GM18907 (cell line): ENCODE measurements at regions not wholly inside any gene's neighbourhood (a gene's known extent, or its start where the extent isn't known, plus 50 kb on each side); places are given as distances from the start of the nearest gene placed in this dataset.
"Not testable (repeated sequence)": the region's sequence is repeated elsewhere in the genome, so short reads cannot be mapped to it uniquely, and the experiment has no call there.

Source experiments
- ATAC-seq: cut with Tn5 transposase; IDR thresholded peaks from one replicate; pipeline ENCODE4 v1.9.1; 2021; ENCODE audit warnings: mild to moderate bottlenecking, moderate library complexity; ENCODE audit not compliant: unreplicated experiment

DNA sequence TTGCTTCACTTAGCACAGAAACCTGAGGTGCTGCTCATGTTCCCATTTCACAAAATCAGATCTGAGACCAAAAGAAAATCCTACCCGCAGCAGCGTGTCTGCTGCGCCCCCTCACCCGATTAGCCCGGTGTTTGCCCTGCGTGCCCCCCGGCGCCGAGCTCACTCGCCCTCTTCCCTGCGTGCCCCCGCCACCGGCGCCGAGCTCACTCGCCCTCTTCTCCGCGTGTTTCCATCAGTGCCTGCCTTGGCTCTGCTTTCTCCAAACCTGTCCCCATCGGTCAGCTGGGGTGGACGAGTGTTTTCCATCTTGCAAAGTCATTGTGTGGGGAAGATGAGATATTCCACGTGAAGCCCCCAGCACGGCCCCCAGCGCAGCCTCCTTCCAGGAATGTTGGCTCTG, 225.3 kb upstream of the PITRM1 start:
- no peak for ATAC-seq

DNA sequence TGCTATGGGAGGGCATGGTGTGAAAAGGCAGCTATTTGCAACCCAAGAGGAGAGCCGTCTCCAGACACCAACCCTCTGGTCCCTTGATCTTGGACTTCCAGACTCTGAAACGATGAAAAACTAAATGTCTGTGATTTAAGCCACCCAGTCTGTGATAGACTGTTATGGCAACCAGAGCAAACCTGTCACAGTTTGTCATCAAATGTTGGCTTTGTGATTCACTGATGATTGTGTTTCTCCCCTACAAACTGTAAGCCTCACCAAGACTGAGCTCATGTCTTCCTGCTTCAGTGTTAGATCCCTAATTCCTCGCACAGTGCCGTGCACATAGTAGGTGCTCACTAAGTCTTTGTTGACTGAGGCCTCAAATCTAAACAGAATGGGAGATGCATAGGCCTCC, 224.6 kb upstream of the PITRM1 start:
- ATAC-seq = no peak

DNA sequence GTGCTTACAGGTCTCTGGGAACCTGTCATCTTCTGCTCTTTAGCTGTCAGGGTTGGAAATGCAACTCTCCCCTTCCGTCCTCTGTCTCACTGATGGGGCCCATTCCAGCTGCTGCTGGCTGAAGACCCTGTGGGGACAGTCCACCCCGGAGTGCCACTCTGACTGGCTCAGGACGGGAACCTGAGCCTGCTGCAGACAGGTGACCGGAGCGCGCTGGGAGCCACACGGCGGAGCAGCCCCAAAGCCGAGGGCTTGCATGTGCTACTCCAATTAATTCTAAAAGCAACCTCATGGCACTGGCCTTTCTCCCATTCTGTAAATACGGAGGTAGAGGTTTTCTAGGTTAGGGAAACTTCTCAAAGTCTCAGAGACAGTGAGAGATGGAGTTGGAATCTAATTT, 223.5 kb upstream of the PITRM1 start:
- no peak for ATAC-seq

DNA sequence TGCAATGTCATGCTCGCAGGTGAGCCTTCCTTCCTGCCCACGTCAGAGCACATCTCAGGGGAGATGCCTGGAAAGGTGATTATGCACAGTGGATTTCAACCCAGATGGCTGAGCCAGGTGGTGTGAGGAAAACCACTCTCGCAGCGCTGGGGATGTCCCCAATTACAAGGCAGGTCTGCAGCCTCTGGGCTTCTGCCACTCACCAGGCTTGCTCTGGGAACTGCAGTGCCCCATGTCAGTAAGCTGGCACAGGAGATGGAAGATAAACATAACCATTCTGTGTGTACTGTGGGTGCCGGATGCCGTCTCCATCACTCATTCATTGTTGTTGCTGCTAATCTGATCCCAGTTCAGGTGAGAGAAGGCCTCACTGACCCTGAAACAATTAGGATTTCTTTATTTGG, 222.9 kb upstream of the PITRM1 start:
- ATAC-seq = no peak

DNA sequence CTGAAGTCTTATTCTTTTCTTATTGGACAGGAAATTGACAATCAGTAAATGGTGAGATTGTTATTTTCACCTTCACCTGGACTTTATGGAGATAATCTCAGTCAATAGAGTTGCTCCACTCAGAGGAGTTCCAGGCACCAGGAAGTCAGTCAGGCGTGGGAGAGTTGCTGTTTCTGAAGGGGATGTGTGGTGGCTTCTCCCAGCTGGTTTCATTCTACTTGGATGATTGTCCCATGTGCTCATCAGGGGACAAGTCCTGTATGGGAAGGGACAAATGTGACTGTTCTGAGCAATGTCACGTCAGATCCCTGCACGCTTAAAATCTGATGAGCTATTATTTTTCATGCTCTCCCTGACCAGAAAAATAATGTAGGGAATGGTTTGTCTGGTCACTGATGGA, 222.5 kb upstream of the PITRM1 start:
- ATAC-seq = no peak

DNA sequence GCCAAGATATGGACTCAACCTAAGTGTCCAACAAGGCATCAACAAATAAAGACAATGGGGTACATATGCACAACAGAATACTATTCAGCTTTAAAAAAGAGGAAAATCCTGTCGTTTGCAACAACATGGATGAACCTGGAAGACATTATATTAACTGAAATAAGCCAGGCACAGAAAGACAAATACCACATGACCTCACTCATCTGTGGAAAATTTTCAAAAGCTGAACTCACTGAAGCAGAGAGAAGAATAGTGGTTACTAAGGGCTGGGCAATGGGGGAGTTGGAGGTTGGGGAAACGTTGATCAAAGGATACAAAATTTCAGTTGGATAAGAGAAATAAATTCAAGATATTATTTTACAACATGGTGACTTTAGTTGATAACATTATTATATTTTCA, 221.4 kb upstream of the PITRM1 start:
- ATAC-seq = no peak

DNA sequence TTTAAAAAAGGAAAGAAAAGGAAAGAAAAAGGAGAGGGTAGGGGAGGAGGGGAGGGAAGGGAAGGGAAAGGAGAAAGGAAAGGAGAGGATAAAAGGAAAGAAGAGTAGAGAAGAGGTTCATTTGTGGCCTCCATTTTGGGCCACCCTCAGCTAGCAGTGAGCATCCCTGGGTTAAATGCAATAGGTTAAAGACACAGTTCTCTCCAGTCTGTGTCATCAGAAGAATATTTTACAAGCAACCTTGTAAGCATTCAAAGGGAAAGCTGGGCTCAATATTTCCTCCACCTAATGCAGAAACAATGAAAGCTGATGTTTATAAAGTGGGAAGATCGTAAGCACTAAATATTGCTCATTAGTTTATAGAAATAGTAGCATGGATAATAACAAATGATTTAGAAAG, 219.1 kb upstream of the PITRM1 start:
- no peak for ATAC-seq

DNA sequence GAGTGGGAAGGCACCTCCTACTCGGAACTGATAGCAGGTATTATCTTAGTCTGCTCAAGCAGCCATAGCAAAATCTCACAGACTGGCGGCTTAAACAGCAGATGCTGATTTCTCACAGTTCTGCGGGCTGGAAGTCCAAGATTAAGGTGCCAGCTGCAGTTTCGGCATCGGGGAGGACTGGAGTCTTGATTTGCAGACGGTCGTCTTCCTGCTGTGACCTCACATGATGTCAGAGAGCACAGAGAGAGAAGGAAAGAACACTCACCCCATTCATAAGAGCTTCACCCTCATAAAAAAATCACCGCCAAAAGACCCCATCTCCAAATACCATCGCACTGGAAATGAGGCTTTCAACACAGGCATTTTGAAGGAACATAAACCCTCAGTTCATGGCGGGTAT, 216.5 kb upstream of the PITRM1 start:
- ATAC-seq = no peak

DNA sequence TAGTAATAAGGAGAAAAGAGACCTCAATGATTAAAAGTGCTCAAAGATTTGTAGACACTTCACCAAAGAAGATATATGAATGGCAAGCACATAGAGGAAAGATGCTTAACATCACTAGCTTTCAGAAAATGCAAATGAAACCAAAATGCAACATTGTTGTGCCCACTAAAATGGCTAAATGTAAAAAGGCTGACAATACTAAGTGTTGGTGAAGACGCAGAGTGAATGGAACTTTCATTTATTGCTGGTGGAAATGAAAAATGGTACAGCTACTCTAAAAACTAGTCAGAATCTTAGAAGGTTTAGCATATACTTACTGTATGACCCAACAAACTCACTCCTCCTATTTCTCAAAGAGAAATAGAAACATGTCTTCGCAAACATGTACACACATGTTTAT, 212.9 kb upstream of the PITRM1 start:
- no peak for ATAC-seq

DNA sequence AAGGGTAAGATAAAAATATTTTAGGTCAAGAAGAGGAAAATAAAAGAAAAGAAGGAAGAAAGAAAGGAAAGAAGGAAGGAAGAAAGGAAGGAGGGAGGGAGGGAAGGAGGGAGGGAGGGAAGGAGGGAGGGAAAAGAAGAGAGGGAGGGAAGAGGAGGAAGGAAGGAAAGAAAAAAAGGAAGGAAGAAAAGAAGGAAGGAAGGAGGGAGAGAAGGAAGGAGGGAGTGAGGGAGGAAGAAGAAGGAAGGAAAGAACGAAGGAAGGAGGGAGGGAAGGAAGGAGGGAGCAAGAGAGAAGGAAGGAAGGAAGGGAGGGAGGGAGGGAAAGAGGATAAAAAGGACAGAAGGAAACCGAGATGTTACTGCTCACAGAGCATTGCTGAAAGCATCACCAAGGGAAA, 209.5 kb upstream of the PITRM1 start:
- no peak for ATAC-seq

DNA sequence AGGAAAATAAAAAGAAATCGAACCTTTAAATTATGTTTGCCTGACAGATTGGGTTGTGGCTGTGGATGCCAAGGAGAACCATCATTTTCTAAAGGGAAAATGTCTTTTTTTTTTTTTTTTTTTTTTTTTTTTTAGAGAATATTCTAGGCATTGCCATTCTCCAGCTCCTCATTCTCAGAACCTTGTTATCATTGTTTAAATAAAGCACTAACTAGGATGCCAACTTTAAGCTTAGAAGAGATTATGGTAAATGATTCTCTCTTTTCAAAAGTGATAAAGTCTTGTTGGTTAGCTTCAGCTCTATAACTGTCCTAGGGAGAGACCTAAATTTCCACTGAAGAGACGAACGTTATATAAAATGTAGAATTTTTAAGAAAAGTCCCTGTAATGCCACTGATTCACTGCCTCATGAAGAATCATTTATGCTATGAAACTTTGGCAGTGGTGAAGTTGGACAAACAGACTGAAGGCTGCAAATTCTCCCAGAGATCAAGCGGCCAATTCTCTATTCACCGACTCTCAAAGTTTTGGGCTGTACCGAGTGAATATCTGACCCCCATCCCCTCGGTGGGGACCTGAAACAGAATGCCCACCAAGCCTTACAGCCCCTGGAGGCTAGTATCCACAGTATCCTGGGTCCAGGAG, 207.9 kb upstream of the PITRM1 start:
- no peak for ATAC-seq

DNA sequence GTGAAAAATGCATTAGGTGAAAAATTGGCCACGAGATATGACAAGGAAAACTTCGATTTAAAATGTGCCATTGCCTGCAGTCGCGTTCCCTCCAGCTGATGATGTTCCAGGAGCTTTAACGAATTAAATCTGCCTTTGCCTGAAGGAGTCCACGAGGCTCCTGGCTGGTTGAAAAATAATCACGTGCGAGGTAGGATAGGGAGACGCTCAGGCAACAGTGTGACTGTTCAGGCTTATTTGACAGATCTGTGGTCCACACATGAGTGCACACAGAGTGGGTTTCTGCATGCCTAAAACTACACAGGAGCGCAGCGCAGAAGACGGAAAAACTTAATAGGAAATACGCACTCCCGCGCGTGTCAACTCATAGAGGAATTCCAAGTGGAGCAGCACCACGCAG, 204.0 kb upstream of the PITRM1 start:
- no peak for ATAC-seq

DNA sequence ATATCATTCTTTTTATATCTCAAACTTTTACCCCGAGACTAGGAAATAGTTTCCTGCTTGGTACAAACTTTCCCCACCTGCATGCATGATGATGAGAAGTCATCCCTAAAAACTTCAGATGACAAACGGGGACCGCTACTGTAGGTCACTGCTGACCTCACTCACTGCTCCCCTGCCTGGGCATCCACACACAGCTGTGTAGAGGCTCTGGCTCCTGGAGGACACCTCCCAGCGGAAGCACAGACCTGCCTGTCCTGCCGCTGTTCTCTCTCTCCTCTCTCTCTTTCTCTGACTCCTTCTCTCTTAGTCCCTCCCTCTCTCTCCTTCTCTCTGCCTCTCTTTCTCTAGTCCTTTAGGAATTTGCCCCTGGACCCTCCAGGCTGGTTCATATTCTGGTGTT, 202.9 kb upstream of the PITRM1 start:
- no peak for ATAC-seq

DNA sequence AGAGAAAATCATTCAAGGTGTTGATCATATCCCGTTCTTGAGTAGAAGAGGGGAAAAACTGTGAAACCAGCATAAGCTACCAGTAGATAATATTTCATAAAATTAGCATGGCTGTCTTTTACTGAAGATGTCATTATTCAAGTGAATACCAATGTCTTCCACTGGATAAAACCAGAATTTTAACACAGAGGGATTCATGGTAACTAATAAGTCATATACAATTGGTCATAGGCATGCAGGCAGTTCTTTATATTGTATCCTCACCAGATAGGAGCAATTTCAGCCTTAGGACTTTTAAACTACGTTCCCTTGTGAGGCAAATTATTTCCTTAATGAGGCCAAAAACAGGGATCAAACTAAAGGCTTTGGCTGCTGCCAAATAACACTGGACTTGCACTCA, 202.3 kb upstream of the PITRM1 start:
- no peak for ATAC-seq

DNA sequence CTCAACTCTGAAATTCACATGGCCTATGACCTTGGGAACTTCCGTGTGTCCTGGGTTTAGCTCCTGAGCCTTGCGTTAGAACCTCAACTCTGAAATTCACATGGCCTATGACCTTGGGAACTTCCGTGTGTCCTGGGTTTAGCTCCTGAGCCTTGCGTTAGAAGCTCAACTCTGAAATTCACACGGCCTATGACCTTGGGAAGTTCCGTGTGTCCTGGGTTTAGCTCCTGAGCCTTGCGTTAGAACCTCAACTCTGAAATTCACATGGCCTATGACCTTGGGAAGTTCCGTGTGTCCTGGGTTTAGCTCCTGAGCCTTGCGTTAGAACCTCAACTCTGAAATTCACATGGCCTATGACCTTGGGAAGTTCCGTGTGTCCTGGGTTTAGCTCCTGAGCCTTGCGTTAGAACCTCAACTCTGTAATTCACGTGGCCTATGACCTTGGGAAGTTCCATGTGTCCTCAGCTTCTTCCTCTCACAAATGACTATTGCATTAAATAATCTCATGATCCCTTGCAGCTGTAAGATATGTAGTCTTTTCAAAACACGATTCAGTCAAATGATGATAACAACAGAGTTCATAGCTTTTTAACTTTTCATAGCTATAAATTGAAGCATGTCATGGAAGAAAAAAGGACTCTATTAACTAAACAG, 200.9 kb upstream of the PITRM1 start:
- ATAC-seq = not testable (repeated sequence)

DNA sequence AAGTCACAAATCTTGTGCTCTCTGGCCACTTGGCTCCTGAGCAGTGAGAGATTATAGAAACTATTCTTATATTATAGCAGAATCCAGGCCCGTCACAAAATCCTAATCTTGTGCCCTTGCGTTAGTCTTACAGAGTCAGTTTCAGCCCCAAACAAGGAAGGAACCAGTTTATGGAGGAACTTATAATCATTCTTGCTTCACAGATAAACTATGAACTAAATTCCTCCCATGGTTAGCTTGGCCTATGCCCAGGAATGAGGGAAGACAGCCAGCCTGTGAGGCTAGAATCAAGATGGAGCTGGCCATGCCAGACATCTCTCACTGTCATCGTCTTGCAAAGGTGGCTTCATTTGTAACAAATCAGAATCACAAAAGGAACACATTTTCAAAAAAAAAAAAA, 199.7 kb upstream of the PITRM1 start:
- ATAC-seq = no peak

DNA sequence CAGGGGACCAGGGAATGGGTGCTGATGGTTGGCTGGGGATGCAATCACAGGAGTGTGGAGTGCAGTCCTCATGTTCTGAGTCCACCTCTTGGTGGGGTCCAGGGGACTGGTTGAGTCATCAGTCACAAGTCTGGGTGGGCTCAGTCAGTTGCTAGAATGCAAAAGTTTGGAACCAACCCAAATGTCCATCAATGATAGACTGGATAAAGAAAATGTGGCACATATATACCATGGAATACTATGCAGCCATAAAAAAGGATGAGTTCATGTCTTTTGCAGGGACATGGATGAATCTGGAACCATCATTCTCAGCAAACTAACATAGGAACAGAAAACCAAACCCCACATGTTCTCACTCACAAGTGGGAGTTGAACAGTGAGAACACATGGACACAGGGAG, 199.0 kb upstream of the PITRM1 start:
- ATAC-seq = not testable (repeated sequence)

DNA sequence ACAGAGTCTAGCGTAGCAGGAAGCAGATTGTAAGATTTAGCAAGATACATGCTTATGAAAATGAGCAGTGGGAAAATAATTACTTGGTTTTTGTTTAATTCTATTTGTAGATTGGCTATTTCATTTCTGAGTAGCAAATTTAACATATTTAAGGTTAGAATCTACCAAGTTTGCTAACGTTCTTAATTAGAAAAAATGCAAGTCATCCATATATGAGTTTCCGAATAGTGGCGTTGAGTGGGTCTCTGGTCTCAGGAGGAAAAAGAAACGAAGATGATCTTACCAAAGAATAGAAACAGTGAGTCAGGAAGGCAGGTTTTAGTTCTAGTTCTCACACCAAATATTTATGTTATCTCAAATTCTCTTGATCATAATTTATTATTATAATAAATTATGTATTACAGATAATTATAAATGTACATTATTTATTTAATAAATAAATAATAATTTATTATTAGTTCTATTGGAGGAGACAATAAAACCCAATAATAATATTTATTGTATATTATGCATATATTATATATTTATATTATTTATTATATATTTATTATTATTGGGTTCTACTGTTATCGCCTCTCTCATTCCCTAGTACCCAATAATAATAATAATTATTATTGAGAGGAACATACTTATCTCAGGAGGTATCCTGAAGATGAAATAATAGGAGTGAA, 194.3 kb upstream of the PITRM1 start:
- no peak for ATAC-seq

DNA sequence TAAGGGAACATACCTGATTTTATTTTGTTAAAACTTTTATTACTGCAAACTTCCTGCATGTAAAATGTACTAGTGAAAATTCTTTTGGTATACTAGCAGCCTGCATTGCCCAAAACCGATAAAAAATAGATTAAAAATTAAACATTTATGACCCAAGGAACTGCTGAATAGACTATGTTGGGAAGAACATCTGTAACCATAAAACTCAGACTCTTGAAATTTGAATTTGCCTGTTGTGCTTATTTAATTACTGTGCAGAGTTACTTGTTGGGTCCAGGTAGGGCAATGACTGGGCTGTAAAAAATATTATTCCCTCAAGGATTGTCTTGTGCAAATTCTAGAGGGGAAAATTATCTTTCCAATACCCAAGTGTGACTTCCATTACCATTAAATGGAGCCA, 193.5 kb upstream of the PITRM1 start:
- ATAC-seq = no peak

DNA sequence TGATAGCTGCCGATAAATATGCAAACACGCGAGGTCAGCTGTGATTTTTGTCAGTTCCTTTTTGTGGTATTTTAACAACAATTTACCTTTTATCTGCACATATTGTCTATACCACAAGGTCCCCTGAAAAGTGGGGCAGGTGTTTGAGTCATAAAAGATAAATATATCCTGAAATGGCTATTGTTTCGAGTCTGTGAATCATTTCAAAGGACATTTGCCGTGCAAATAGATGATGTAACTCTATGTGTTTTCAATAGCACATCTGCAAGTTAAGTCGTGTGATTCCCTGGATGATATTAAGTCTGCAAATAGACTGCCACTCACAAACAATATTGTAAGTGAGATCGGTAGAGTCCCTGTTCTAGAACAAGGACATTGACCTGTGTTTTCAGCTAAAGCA, 193.0 kb upstream of the PITRM1 start:
- ATAC-seq = no peak

DNA sequence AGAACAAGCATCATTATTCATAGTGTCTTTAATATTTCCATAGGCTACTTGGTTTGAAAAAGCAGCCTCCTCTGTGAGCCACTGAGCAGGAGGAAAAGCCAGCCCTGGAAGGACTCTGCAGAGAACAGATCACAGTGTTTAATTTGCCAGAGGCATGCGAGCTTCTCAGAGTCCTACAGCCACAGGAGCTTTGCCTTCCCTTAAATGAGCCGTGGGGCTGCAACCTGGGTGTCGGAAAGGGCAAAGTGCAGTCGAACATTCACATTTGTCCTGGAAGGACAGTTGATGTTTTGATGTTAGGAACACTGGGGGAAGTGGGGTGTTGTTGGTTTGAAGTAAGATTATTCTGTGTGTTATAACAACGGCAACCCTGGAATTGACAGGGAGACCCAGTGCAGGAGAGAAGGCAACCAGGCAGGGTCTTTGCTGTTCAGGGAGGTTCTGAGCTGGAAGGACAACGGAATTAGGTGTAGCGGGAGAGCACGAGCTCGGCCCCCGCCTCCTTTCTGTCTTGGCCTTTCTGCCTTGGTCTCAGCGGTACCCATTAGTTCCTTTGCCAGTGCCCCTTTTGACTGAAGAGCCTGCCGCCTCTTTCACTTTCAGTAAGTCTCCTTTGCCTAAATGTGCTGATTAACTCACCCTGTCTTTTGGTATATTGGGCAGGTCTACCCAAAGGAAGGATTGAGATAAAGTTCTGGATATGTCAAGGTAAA, 192.3 kb upstream of the PITRM1 start:
- ATAC-seq = no peak
